SJSA1 (cell line): ENCODE measurements at regions not wholly inside any gene's neighbourhood (a gene's known extent, or its start where the extent isn't known, plus 50 kb on each side); places are given as distances from the start of the nearest gene placed in this dataset.

Experiments
- DNase-seq, 2 experiments: peaks; one replicate each; pipeline ENCODE4 v3.0.0-alpha.2; 2015 to 2020; ENCODE audit warnings: low spot score in 2 of 2, low read depth in 1 of 2
- H3K27ac ChIP-seq: fragments of 250-450 bp; sonication (Bioruptor Pico); 2 replicates; pipeline ENCODE4 v1.5.1; 2020; ENCODE audit warnings: mild to moderate bottlenecking, moderate library complexity
- H3K27me3 ChIP-seq: fragments of 250-450 bp; sonication (Bioruptor Pico); replicated peaks from 2 replicates; pipeline ENCODE4 v1.5.1; 2020; ENCODE audit warnings: mild to moderate bottlenecking, moderate library complexity
- H3K36me3 ChIP-seq: fragments of 250-450 bp; sonication (Bioruptor Pico); 2 replicates; pipeline ENCODE4 v1.5.1; 2020; ENCODE audit warnings: mild to moderate bottlenecking
- H3K4me1 ChIP-seq: fragments of 250-450 bp; sonication (Bioruptor Pico); replicated peaks from 2 replicates; pipeline ENCODE4 v1.6.1; 2021; ENCODE audit warnings: mild to moderate bottlenecking
- H3K4me3 ChIP-seq: fragments of 250-450 bp; sonication (Bioruptor Pico); 2 replicates; pipeline ENCODE4 v1.5.1; 2020; ENCODE audit warnings: mild to moderate bottlenecking
- H3K9me3 ChIP-seq: fragments of 250-450 bp; sonication (Bioruptor Pico); replicated peaks from 2 replicates; pipeline ENCODE4 v1.5.1; 2020; ENCODE audit warnings: mild to moderate bottlenecking

DNA sequence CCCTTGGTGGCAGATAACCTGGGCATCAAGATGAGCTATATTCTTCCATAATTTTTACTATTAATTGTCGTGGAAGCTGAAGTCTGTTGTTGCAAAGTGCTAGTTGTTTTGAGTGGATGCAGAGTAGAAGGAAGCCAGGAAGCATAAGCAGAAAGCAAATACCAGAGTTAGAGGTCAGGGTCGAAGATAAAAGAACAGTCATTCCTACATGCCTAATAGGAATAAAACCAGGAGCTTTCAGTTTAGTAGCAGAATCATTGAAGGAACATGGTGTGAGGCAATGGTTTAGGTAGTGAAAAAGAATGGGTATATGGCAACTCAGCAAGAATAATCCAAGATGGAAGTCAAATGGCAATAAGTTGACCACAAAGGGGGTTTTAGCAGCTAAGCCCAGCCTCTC lies 121.6 kb upstream of the FST start:
- DNase-seq = no peak
- Histone ChIP-seq H3K4me3 (no peak overlapping the region), H3K27ac (no peak overlapping the region), H3K9me3 (no peaks in the 10 kb centered on the region), H3K36me3 (no peaks in the 10 kb centered on the region), H3K27me3 (no peaks in the 10 kb centered on the region), H3K4me1 (peaks cover 61% of the 10 kb centered on the region)

DNA sequence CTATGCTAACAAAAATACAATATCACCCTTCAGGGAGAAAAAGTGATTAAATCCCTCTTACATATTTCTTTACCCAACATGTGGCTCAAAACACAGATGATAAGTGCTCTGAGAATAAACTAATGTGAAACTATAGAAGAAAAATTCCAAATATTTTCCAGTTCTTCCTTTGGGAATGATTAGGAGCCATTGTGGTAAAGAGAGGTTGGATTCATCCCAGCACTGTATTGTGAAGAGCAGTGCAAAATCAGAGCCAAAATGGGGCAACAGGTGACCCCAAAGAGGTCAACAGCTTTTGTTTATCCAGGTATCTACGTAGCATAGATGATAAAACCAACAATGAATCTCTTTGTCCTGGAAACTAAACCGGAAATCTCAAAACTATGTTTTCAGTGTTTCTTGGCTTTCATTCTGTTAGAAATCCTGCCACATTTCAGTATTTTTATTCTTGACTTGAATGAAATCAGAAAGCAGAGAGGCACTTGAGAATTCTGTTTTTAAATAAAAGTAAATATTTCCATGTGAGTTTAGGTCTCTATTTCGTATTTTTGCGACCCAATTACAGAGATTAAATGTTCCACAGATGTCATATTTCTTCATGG lies 120.4 kb upstream of the FST start:
- H3K9me3 ChIP-seq = no peaks in the 10 kb centered on the region
- peak overlapping the region; percentile 91 for H3K27ac ChIP-seq
- no peaks in the 10 kb centered on the region for H3K36me3 ChIP-seq
- H3K27me3 ChIP-seq = no peaks in the 10 kb centered on the region
- no peak overlapping the region for H3K4me3 ChIP-seq
- DNase-seq = peak in 1 of 2 experiments; percentile 23
- H3K4me1 ChIP-seq = peaks cover 64% of the 10 kb centered on the region

DNA sequence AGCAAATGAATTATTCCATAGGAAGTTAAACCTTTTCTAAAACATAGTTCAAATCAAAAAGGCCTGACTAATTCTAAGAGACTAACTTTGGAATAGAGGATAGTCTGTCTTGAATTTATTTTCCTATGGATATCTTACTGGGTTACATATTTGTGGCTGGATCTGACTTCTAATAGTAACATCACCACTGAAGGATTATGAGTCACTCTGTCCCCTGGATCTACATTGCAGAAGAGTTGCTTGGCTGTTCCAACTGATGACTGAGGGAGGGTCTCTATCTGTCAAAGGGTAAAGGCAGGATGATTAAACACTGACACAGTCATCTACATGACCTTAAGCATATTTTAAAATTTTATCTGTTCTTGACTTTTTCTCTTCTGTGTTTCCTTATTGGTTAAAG lies 119.6 kb upstream of the FST start:
- Histone ChIP-seq H3K36me3 (no peaks in the 10 kb centered on the region), H3K4me1 (peaks cover 56% of the 10 kb centered on the region), H3K27ac (peak overlapping the region; percentile 91), H3K27me3 (no peaks in the 10 kb centered on the region), H3K9me3 (no peaks in the 10 kb centered on the region), H3K4me3 (no peak overlapping the region)
- DNase-seq = peak; percentile 46 to 71

DNA sequence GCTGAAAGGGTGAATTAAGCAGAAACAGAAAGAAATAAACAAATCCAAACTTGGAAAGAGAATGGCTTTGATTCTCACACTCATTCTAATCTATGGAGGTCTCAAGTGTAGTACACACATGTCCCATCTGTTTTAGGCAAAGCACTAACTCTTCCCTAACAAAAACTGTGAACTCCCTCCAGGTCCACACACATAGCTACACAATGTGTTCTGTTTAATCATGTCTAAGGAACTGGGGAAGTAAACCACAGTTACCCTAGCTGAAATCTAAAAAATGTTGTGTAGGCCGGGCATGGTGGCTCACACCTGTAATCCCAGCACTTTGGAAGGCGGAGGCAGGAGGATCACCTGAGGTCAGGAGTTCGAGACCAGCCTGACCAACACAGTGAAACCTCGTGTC lies 118.7 kb upstream of the FST start:
- Histone ChIP-seq H3K4me1 (peaks cover 53% of the 10 kb centered on the region), H3K36me3 (no peaks in the 10 kb centered on the region)
- peak in 1 of 2 experiments; percentile 31 for DNase-seq

DNA sequence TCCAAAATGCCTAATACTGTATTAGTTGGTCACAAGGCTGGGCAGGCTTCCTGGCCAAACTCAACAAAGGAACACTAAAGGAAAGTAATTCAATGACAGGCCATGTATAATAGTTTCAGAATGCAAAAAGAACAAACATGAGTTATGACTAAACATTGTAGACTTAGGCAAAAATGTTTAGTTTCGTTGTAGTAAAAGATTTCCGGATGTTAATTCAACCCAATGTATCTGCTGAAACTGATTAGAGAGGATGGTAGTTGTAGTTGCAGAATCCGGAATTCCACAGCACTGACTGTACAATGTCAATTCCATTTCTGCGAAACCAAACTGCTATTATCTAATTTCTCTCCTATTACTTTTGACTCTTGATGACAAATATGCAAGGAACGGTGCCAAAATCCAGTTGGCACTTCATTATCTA lies 117.9 kb upstream of the FST start:
- no peaks in the 10 kb centered on the region for H3K9me3 ChIP-seq
- peak overlapping the region; percentile 91 for H3K27ac ChIP-seq
- H3K27me3 ChIP-seq = no peaks in the 10 kb centered on the region
- peak; percentile 79 to 95 for DNase-seq
- peaks cover 56% of the 10 kb centered on the region for H3K4me1 ChIP-seq
- no peaks in the 10 kb centered on the region for H3K36me3 ChIP-seq
- no peak overlapping the region for H3K4me3 ChIP-seq

More for the DNA sequence above, 118.7 kb upstream of the FST start:
- Histone ChIP-seq H3K4me3 (no peak overlapping the region), H3K27ac (peak overlapping the region; percentile 91), H3K27me3 (no peaks in the 10 kb centered on the region), H3K9me3 (no peaks in the 10 kb centered on the region)

DNA sequence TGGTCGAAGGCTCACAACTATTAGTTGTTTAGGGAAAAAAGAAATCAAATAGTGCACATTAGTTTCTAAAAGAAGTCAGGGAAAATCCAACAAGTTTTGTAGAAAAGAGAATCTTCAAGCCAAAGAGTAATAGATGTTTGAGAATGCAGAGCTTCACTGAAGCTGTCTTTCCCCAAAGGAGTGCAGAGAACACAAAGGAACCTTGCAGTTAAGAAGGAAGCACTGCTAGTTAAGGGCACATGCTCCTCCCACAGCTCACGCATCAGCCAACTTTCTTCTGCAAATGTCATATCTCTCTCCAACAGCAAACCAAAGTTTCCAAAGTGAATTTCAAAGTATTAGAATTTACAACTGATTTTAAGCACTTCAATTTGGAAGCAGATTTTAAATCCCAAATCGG lies 116.4 kb upstream of the FST start:
- no peaks in the 10 kb centered on the region for H3K36me3 ChIP-seq
- peak overlapping the region; percentile 55 for H3K27ac ChIP-seq
- H3K4me1 ChIP-seq = peaks cover 70% of the 10 kb centered on the region
- H3K4me3 ChIP-seq = no peak overlapping the region
- H3K9me3 ChIP-seq = no peaks in the 10 kb centered on the region
- no peaks in the 10 kb centered on the region for H3K27me3 ChIP-seq
- DNase-seq = no peak

DNA sequence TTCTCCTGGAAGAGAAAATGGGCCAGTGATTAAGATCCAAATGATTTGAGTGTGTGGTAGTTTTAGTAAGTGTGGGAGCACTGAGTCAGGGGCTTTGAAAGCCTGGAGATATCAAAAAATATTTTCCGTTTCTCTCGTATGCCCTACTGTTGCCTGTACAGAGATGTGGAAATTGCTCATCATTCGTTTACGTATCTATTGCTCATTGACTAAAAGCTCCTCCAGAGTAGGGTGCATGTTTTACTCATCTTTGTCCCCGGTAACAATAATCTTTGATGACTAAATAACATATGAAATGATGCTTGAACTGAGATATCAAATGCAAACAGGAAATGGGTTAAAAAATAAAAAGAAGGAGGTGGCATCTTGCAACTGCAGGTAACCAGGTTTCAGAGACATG lies 114.2 kb upstream of the FST start:
- no peaks in the 10 kb centered on the region; the same call in 1 of the 2 replicates for H3K9me3 ChIP-seq
- H3K27ac ChIP-seq = no peak overlapping the region
- H3K4me3 ChIP-seq = no peak overlapping the region
- no peaks in the 10 kb centered on the region for H3K36me3 ChIP-seq
- no peaks in the 10 kb centered on the region for H3K27me3 ChIP-seq
- H3K4me1 ChIP-seq = peaks cover 70% of the 10 kb centered on the region
- no peak for DNase-seq

DNA sequence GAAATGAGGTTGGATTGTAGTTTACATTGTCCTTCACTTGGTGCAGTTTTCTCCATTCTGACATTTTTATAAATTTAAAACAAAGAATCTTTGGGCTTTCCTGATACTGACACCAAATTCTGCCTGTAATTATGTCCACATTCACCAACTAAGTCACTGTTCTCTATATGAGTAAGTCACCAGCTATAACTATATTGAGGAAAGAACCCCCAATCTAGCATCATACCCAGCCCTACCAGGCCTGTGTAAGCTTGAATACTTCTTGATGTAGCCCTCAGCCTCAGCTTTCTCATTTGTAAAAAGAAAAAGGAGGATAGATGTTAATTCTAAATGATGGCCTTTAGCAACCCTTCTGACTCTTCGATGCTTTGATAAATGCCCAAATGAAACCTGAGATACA lies 112.7 kb upstream of the FST start:
- DNase-seq = no peak
- Histone ChIP-seq H3K9me3 (no peaks in the 10 kb centered on the region; the same call in 1 of the 2 replicates), H3K27me3 (no peaks in the 10 kb centered on the region), H3K4me3 (no peak overlapping the region), H3K36me3 (no peaks in the 10 kb centered on the region), H3K4me1 (peaks cover 58% of the 10 kb centered on the region), H3K27ac (peak overlapping the region; percentile 28)

DNA sequence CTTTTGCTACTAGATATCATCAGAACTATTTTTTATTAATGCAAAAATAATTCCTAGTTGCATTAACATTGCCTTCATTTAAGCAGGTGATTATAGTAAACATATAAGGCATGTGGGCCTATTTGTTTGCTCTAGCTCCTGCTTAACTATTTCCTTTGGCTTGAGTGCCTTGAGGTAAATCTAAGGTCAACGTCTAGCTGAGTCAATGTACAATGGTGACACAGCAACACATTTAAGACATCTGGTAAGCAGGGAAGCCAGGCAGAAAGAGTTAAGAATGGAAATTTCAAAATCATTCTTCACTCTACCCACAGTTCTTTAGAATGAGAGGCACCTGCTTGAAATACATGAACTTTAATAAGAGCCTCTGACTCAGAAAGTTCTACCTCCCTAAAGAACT lies 111.9 kb upstream of the FST start:
- no peak for DNase-seq
- Histone ChIP-seq H3K4me1 (peaks cover 54% of the 10 kb centered on the region), H3K36me3 (no peaks in the 10 kb centered on the region), H3K27ac (peak overlapping the region; percentile 28), H3K4me3 (no peak overlapping the region), H3K27me3 (no peaks in the 10 kb centered on the region), H3K9me3 (no peaks in the 10 kb centered on the region; the same call in 1 of the 2 replicates)

DNA sequence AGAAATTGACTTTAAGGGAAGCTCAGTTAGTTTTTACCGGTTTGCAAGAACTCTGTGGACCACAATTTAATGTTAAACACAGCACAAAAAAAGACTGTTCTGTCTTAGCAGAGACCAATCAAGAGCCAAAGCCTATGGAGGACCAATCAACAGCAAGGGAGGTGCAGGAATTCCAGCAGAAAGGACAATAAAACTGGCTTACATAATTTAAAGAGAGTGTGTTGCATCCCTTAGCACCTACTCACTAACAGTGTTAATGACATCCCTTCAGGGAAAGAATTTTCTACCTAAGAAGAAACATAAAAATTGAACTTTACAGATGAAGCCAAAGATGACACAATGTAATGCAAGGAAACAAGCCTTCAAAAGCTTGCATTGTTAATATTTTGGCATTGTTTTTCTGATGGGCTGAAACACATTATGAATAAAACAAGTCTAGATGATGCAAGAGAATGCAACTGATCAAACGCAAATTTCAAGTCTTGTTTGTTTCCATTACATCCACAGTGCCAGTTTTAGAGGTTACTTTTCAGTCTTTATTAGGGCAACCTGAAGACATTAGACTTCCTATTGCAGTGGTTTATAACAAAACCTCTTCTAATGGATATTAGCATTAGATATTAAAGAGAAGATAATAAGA lies 111.3 kb upstream of the FST start:
- Histone ChIP-seq H3K4me1 (peaks cover 54% of the 10 kb centered on the region), H3K36me3 (no peaks in the 10 kb centered on the region), H3K9me3 (no peaks in the 10 kb centered on the region; the same call in 1 of the 2 replicates), H3K27ac (peak overlapping the region; percentile 28), H3K27me3 (no peaks in the 10 kb centered on the region), H3K4me3 (no peak overlapping the region)
- DNase-seq = no peak

DNA sequence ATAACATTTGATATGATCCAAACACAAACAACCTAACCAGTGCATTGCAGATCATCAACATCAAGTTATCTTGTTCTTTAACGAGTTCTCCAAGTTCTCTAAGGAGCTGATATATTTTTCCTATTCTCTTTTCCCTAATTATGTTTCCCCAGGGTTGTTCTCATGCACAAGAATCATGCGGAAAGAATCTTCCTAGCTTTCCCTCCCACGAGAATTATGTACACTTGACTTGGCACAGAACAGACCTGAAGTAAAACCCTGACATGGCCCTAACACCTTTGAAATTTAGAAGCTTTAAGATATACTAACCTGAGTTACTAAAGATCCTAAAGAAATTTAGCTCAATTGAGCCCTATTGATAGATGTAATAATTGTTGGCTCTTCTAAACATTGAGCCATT lies 110.7 kb upstream of the FST start:
- no peak overlapping the region; the same call in 1 of the 2 replicates for H3K27ac ChIP-seq
- no peaks in the 10 kb centered on the region; the same call in 1 of the 2 replicates for H3K9me3 ChIP-seq
- DNase-seq = no peak
- H3K4me1 ChIP-seq = peaks cover 53% of the 10 kb centered on the region
- H3K4me3 ChIP-seq = no peak overlapping the region
- no peaks in the 10 kb centered on the region for H3K36me3 ChIP-seq
- H3K27me3 ChIP-seq = no peaks in the 10 kb centered on the region

DNA sequence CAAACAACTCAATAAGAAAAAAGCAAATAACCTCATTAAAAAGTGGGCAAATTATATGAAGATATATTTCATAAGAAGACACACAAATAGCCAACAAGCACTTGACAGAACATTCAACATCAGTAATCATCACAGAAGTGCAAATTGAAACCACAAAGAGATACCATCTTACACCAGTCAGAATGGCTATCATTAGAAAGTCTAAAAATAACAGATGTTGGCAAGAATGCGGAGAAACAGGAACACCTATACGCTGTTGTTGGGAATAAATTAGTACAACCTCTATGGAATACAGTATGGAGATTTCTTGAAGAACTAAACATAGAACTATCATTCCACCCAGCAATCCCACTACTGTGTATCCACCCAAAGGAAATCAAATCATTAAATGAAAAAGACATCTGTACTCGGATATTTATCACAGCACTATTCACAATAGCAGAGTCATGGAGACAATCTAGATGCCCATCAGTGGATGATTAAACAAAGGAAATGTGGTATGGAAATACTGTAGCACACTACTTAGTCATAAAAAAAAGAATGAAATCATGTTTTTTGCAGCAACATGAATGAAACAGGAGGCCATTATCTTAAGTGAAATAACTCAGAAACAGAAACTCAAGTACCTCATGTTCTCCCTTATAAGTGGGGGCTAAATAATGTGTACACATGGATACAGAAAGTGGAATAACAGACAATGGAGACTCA lies 106.8 kb upstream of the FST start:
- peak overlapping the region; percentile 63 for H3K27ac ChIP-seq

DNA sequence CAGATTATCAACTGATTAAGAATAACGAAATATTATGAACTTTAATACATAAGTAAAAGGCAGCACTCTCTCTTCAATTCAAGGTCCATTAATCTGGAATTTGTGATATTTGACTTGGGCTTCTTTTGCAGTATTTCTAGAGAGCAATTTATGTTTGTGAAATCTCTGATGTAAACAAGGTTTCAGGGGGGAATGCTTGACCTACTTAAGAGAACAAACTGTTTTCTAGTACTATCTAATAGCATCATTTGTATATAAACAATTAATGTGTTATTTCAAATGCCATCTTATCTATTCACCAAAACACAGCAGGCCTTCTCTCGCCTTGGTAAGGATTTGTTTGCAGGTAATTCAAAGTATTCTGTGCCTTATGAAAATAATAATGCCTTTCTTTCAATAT lies 103.6 kb upstream of the FST start:
- Histone ChIP-seq H3K4me1 (peaks cover 19% of the 10 kb centered on the region), H3K9me3 (no peaks in the 10 kb centered on the region), H3K27ac (no peak overlapping the region), H3K4me3 (no peak overlapping the region), H3K27me3 (no peaks in the 10 kb centered on the region), H3K36me3 (no peaks in the 10 kb centered on the region)
- DNase-seq = no peak

More for the DNA sequence above, 106.8 kb upstream of the FST start:
- H3K9me3 ChIP-seq = no peaks in the 10 kb centered on the region; the same call in 1 of the 2 replicates
- H3K27me3 ChIP-seq = no peaks in the 10 kb centered on the region
- H3K4me3 ChIP-seq = no peak overlapping the region
- no peaks in the 10 kb centered on the region for H3K36me3 ChIP-seq
- peaks cover 40% of the 10 kb centered on the region for H3K4me1 ChIP-seq
- DNase-seq = no peak

DNA sequence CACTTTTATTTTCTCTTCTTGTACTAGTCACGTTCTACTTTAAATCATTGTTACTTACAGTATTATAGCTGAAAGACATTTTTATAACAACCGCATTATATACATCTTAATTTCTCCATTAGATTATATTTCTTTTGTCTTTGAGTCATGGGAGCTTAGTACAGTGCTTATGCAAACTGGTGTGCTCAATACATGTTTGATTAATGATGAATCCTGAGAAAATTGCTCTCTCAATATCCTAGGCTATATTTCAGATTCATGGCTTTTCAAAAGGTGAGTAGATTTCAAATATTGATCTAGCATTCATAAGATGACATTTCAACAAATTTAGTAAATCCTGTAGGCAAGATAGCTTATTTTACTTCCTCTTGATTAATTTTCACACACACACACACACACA lies 102.2 kb upstream of the FST start:
- no peak overlapping the region for H3K27ac ChIP-seq
- H3K4me3 ChIP-seq = no peak overlapping the region
- DNase-seq = no peak
- H3K27me3 ChIP-seq = no peaks in the 10 kb centered on the region
- no peaks in the 10 kb centered on the region for H3K36me3 ChIP-seq
- H3K4me1 ChIP-seq = peaks cover 19% of the 10 kb centered on the region
- H3K9me3 ChIP-seq = no peaks in the 10 kb centered on the region
